IMR-90 (cell line): ENCODE measurements at regions not wholly inside any gene's neighbourhood (a gene's known extent, or its start where the extent isn't known, plus 50 kb on each side); places are given as distances from the start of the nearest gene placed in this dataset.

Experiments used
- ATAC-seq: fragments of 200-7000 bp; cut with Tn5 transposase; 2 replicates; pipeline ENCODE4 v1.9.1; 2020; ENCODE audit warnings: low read depth, mild to moderate bottlenecking, moderate library complexity
- BruUV-seq: library from RNA; stranded (reverse); fragments of 400-500 nt; replicated peaks from 2 replicates; lab custom pipeline; 2021; lab: Mats Ljungman, UMichigan
- CTCF ChIA-PET: fragments of 300-600 bp; formaldehyde crosslinking; extraction: SDS; loops from one replicate; lab custom pipeline; 2021; ENCODE audit warnings: antibody characterized with exemption; lab: Yijun Ruan, JAX
- POLR2A ChIA-PET: fragments of 300-600 bp; sonication (Branson Sonifier 250); formaldehyde crosslinking; loops from one replicate; lab custom pipeline; 2022; ENCODE audit warnings: antibody characterized with exemption; ENCODE audit not compliant: unreplicated experiment; lab: Charles Lee
- DNase-seq: peaks from one replicate; pipeline ENCODE4 v3.0.0; 2013
- H2AFZ ChIP-seq: replicated peaks from 2 replicates; pipeline ENCODE3; 2013; ENCODE audit warnings: low read length, mild to moderate bottlenecking; ENCODE audit not compliant: poor library complexity
- H2AK5ac ChIP-seq: 2 replicates; pipeline ENCODE4 v1.6.1; 2013; ENCODE audit warnings: low read depth, low read length, inconsistent platforms
- H2AK9ac ChIP-seq: replicated peaks from 2 replicates; pipeline ENCODE3; 2013; ENCODE audit warnings: mild to moderate bottlenecking, low read depth, low read length, moderate library complexity; ENCODE audit not compliant: poor library complexity
- H2BK120ac ChIP-seq: 2 replicates; pipeline ENCODE4 v1.6.1; 2013; ENCODE audit warnings: low read depth, low read length, inconsistent platforms
- H2BK15ac ChIP-seq: 3 replicates; pipeline ENCODE4 v1.6.1; 2013; ENCODE audit warnings: low read depth, low read length, inconsistent platforms
- H2BK20ac ChIP-seq: 2 replicates; pipeline ENCODE4 v1.6.1; 2013; ENCODE audit warnings: low read depth, mild to moderate bottlenecking, inconsistent platforms, low read length, moderate library complexity
- H2BK5ac ChIP-seq: 2 replicates; pipeline ENCODE4 v1.6.1; 2013; ENCODE audit warnings: mild to moderate bottlenecking, low read depth, low read length, inconsistent platforms; ENCODE audit not compliant: poor library complexity, severe bottlenecking
- H3K14ac ChIP-seq: replicated peaks from 2 replicates; pipeline ENCODE4 v1.6.1; 2013; ENCODE audit warnings: low read depth, low read length, inconsistent platforms
- H3K18ac ChIP-seq: 2 replicates; pipeline ENCODE4 v1.6.1; 2013; ENCODE audit warnings: low read depth, low read length, control low read depth
- H3K23ac ChIP-seq: 2 replicates; pipeline ENCODE4 v1.6.1; 2013; ENCODE audit warnings: low read depth, low read length, inconsistent platforms
- H3K27ac ChIP-seq: 2 replicates; pipeline ENCODE4 v1.5.1; 2013; ENCODE audit warnings: mild to moderate bottlenecking, control low read depth, low read length; ENCODE audit not compliant: insufficient read depth
- H3K27me3 ChIP-seq: 2 replicates; pipeline ENCODE4 v1.6.1; 2013; ENCODE audit warnings: low read length; ENCODE audit not compliant: control insufficient read depth, insufficient read depth
- H3K36me3 ChIP-seq: 2 replicates; pipeline ENCODE4 v1.6.1; 2013; ENCODE audit warnings: low read length, mixed read lengths; ENCODE audit not compliant: control insufficient read depth, insufficient read depth
- H3K4ac ChIP-seq: 2 replicates; pipeline ENCODE4 v1.6.1; 2013; ENCODE audit warnings: low read depth, low read length, inconsistent platforms
- H3K4me1 ChIP-seq: 2 replicates; pipeline ENCODE4 v1.6.1; 2013; ENCODE audit warnings: low read length, mixed read lengths; ENCODE audit not compliant: control insufficient read depth, insufficient read depth
- H3K4me2 ChIP-seq: 2 replicates; pipeline ENCODE4 v1.6.1; 2013; ENCODE audit warnings: low read depth, mild to moderate bottlenecking, control low read depth, low read length, moderate library complexity
- H3K4me3 ChIP-seq: 2 replicates; pipeline ENCODE4 v1.5.1; 2013; ENCODE audit warnings: low read depth, mild to moderate bottlenecking, control low read depth, low read length, moderate library complexity; ENCODE audit not compliant: insufficient read depth
- H3K56ac ChIP-seq: 2 replicates; pipeline ENCODE4 v1.6.1; 2013; ENCODE audit warnings: low read length, inconsistent platforms; ENCODE audit not compliant: insufficient read depth; ENCODE audit errors: extremely low read depth
- H3K79me1 ChIP-seq, 2 experiments: 2 replicates each; pipeline ENCODE4 v1.6.1; 2013; ENCODE audit warnings: low read length in 2 of 2, inconsistent platforms in 1 of 2, low read depth in 1 of 2
- H3K9ac ChIP-seq: 2 replicates; pipeline ENCODE4 v1.6.1; 2013; ENCODE audit warnings: low read depth, low read length, control low read depth
- H3K9me1 ChIP-seq: 2 replicates; pipeline ENCODE4 v1.6.1; 2013; ENCODE audit warnings: low read length, inconsistent platforms; ENCODE audit not compliant: insufficient read depth
- H3K9me3 ChIP-seq: 2 replicates; pipeline ENCODE4 v1.6.1; 2013; ENCODE audit warnings: low read length; ENCODE audit not compliant: control insufficient read depth, insufficient read depth
- H4K20me1 ChIP-seq: 2 replicates; pipeline ENCODE4 v1.6.1; 2013; ENCODE audit warnings: low read length, inconsistent platforms; ENCODE audit not compliant: insufficient read depth
- H4K5ac ChIP-seq: 2 replicates; pipeline ENCODE4 v1.6.1; 2013; ENCODE audit warnings: mild to moderate bottlenecking, low read depth, low read length, control low read depth
- H4K8ac ChIP-seq, 2 experiments: 2 replicates each; pipeline ENCODE4 v1.6.1; 2013; ENCODE audit warnings: low read depth in 2 of 2, low read length in 2 of 2, control low read depth in 1 of 2, inconsistent platforms in 1 of 2
- H4K91ac ChIP-seq: 2 replicates; pipeline ENCODE4 v1.6.1; 2013; ENCODE audit warnings: low read depth, low read length, inconsistent platforms; ENCODE audit not compliant: insufficient read depth
- BHLHE40 ChIP-seq: fragments of 150-350 bp; IDR thresholded peaks from 2 replicates; pipeline ENCODE4 v1.6.1; 2016; ENCODE audit warnings: mild to moderate bottlenecking, low read depth, low read length
- CEBPB ChIP-seq: IDR thresholded peaks from 2 replicates; pipeline ENCODE4 v1.6.1; 2012; ENCODE audit warnings: low read depth, low read length, improper control_type of control experiment
- CHD1 ChIP-seq: IDR thresholded peaks from 2 replicates; pipeline ENCODE4 v1.6.1; 2012; ENCODE audit warnings: low read depth, low read length, improper control_type of control experiment
- CTCF ChIP-seq: conservative IDR thresholded peaks from 2 replicates; pipeline ENCODE4 v1.5.1; 2012; ENCODE audit warnings: mild to moderate bottlenecking, low read depth, low read length, improper control_type of control experiment
- ELK1 ChIP-seq: fragments of 150-350 bp; IDR thresholded peaks from 2 replicates; pipeline ENCODE4 v1.6.1; 2016; ENCODE audit warnings: low read depth, mild to moderate bottlenecking, low read length, moderate library complexity, borderline replicate concordance
- FOS ChIP-seq: fragments of 150-350 bp; IDR thresholded peaks from 2 replicates; pipeline ENCODE4 v1.6.1; 2016; ENCODE audit warnings: low read depth, low read length
- MAFK ChIP-seq: IDR thresholded peaks from 2 replicates; pipeline ENCODE4 v1.6.1; 2012; ENCODE audit warnings: low read depth, low read length, improper control_type of control experiment
- MAZ ChIP-seq: IDR thresholded peaks from 2 replicates; pipeline ENCODE4 v1.6.1; 2012; ENCODE audit warnings: low read depth, mild to moderate bottlenecking, low read length, improper control_type of control experiment, moderate library complexity, borderline replicate concordance
- MXI1 ChIP-seq: IDR thresholded peaks from 2 replicates; pipeline ENCODE4 v1.6.1; 2012; ENCODE audit warnings: low read depth, mild to moderate bottlenecking, low read length, moderate library complexity, borderline replicate concordance
- NFE2L2 ChIP-seq: fragments of 150-350 bp; IDR thresholded peaks from 2 replicates; pipeline ENCODE4 v1.6.1; 2016; ENCODE audit warnings: low read depth, mild to moderate bottlenecking, low read length
- POLR2A ChIP-seq: IDR thresholded peaks from 2 replicates; pipeline ENCODE4 v1.6.1; 2012; ENCODE audit warnings: mild to moderate bottlenecking, low read depth, low read length
- RAD21 ChIP-seq: IDR thresholded peaks from 2 replicates; pipeline ENCODE4 v1.6.1; 2012; ENCODE audit warnings: low read length, improper control_type of control experiment
- RCOR1 ChIP-seq: IDR thresholded peaks from 2 replicates; pipeline ENCODE4 v1.6.1; 2012; ENCODE audit warnings: mild to moderate bottlenecking, low read length, improper control_type of control experiment; ENCODE audit not compliant: insufficient replicate concordance
- RFX5 ChIP-seq: IDR thresholded peaks from 2 replicates; pipeline ENCODE4 v1.8.0; 2012; ENCODE audit warnings: low read depth, mild to moderate bottlenecking, low read length, moderate library complexity
- SMC3 ChIP-seq: fragments of 150-350 bp; IDR thresholded peaks from 2 replicates; pipeline ENCODE4 v1.6.1; 2016; ENCODE audit warnings: low read depth, mild to moderate bottlenecking, antibody characterized with exemption, low read length, moderate library complexity
- USF2 ChIP-seq: fragments of 150-350 bp; IDR thresholded peaks from 2 replicates; pipeline ENCODE4 v1.6.1; 2017; ENCODE audit warnings: mild to moderate bottlenecking, antibody characterized with exemption, low read length, low read depth
- WGBS, 2 experiments: methylation state at CpG; one replicate each; pipeline versions ENCODE4 v1.1.5 to v1.1.7; 2013; ENCODE audit warnings: missing lambda C conversion rate in 2 of 2; ENCODE audit not compliant: insufficient read length in 1 of 2; ENCODE audit errors: extremely low coverage in 2 of 2; 5-methylcytosine and 5-hydroxymethylcytosine counted together
- dilution Hi-C: fragments of 300-500 bp; cut with HindIII; formaldehyde crosslinking; loops from one replicate; pipeline ENCODE4 v1.14.3; 2018; ENCODE audit warnings: low sequenced_read_pairs; ENCODE audit not compliant: unreplicated experiment
- in situ Hi-C: fragments of 300-500 bp; cut with MboI; formaldehyde crosslinking; loops from 3 replicates; pipeline ENCODE4 v1.14.3; 2019; ENCODE audit warnings: low sequenced_read_pairs, inconsistent platforms, mixed read lengths
- intact Hi-C: fragments of 100-400 bp; cut with micrococcal nuclease; formaldehyde crosslinking; loops from 2 replicates; pipeline ENCODE4 v1.10.0; 2022

- intact Hi-C loops = no loop called here
- H4K8ac ChIP-seq = no peak overlapping the region
- no peaks in the 10 kb centered on the region for H3K36me3 ChIP-seq
- TF ChIP-seq CTCF = no peak
- no peak for TF ChIP-seq ELK1
- no peak for TF ChIP-seq RAD21
- TF ChIP-seq BHLHE40 = no peak
- TF ChIP-seq CEBPB = no peak
- no peak for TF ChIP-seq USF2
- no peak for TF ChIP-seq POLR2A
- no peak for TF ChIP-seq RFX5
- TF ChIP-seq MXI1 = no peak
- no peak for TF ChIP-seq FOS
- no peak for TF ChIP-seq CHD1
- no peak for TF ChIP-seq RCOR1
- no peak for TF ChIP-seq MAFK
- TF ChIP-seq MAZ = no peak
- TF ChIP-seq SMC3 = no peak
- TF ChIP-seq NFE2L2 = no peak
- H3K9me1 ChIP-seq = no peaks in the 10 kb centered on the region
- no peaks in the 10 kb centered on the region for H3K4me1 ChIP-seq
- no peak overlapping the region for H3K18ac ChIP-seq
- H3K9me3 ChIP-seq = no peaks in the 10 kb centered on the region
- no TSS peak for BruUV-seq
- H2AFZ ChIP-seq = no peak overlapping the region
- no peaks in the 10 kb centered on the region for H3K27me3 ChIP-seq
- H3K4me3 ChIP-seq = no peak overlapping the region
- H2BK5ac ChIP-seq = no peak overlapping the region
- no peak overlapping the region for H2AK5ac ChIP-seq
- H3K27ac ChIP-seq = no peak overlapping the region
- H3K9ac ChIP-seq = no peak overlapping the region
- dilution Hi-C loops = no loop called here
- no peak overlapping the region for H2BK20ac ChIP-seq
- no peak overlapping the region for H3K23ac ChIP-seq
- CTCF ChIA-PET = no interaction called here
- DNase-seq (no peak), ATAC-seq (no peak)
- no peak overlapping the region for H4K5ac ChIP-seq
- no peak overlapping the region for H3K4me2 ChIP-seq
- WGBS, 2 experiments = 67% methylated on average over 1 of the region's 1 CpG; no CpG with 5 or more reads in 1 of the 2 experiments
- H2BK120ac ChIP-seq = no peak overlapping the region
- no peaks in the 10 kb centered on the region for H4K20me1 ChIP-seq
- H2AK9ac ChIP-seq = no peak overlapping the region
- no peak overlapping the region for H3K4ac ChIP-seq
- no peaks in the 10 kb centered on the region for H3K79me1 ChIP-seq
- POLR2A ChIA-PET = no interaction called here
- no peak overlapping the region for H2BK15ac ChIP-seq
- H3K56ac ChIP-seq = no peak overlapping the region
- H4K91ac ChIP-seq = no peak overlapping the region
- in situ Hi-C loops = no loop called here
- H3K14ac ChIP-seq = no peak overlapping the region
These were observed 95.9 kb upstream of the IGSF21 start for GRCh38 chr1:18011703-18012102.
